ENCODE measurements at regions not wholly inside any gene's neighbourhood (a gene's known extent, or its start where the extent isn't known, plus 50 kb on each side); places are given as distances from the start of the nearest gene placed in this dataset.

DNA sequence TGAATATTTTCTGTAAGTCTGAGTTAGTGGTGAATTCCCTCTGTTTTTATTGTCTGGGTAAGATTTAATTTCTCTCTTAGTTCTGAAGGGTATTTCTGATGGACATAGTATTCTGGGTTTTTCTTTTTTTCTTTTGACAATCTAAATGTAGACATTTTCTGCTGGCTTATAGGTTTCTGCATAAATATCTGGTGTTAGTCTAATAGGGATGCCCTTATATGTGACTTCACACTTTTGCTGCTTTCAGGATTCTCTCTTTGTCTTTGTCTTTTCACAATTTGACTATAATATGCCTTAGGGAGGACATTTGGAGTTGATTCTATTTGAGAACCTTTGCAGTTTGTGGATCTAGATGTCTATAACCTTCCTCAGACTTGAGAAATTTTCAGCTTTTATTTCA lies 667.2 kb downstream of the EPHA7 start:
- ATAC-seq (no peak), DNase-seq (no peak)
- TF ChIP-seq, protein P1, sequence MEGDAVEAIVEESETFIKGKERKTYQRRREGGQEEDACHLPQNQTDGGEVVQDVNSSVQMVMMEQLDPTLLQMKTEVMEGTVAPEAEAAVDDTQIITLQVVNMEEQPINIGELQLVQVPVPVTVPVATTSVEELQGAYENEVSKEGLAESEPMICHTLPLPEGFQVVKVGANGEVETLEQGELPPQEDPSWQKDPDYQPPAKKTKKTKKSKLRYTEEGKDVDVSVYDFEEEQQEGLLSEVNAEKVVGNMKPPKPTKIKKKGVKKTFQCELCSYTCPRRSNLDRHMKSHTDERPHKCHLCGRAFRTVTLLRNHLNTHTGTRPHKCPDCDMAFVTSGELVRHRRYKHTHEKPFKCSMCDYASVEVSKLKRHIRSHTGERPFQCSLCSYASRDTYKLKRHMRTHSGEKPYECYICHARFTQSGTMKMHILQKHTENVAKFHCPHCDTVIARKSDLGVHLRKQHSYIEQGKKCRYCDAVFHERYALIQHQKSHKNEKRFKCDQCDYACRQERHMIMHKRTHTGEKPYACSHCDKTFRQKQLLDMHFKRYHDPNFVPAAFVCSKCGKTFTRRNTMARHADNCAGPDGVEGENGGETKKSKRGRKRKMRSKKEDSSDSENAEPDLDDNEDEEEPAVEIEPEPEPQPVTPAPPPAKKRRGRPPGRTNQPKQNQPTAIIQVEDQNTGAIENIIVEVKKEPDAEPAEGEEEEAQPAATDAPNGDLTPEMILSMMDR (IDR thresholded peaks at IDR 0.05) = no peak
- no peaks in the 10 kb centered on the region for H3K9me3 ChIP-seq
- no peaks in the 10 kb centered on the region for H3K27me3 ChIP-seq (ENCODE audit: low read depth)
- intact Hi-C loops (cut with DNase I) = no loop called here
- H3K36me3 ChIP-seq = no peaks in the 10 kb centered on the region
- H3K4me1 ChIP-seq = no peaks in the 10 kb centered on the region
- no peak overlapping the region for H3K4me3 ChIP-seq
- H3K27ac ChIP-seq = no peak overlapping the region

DNA sequence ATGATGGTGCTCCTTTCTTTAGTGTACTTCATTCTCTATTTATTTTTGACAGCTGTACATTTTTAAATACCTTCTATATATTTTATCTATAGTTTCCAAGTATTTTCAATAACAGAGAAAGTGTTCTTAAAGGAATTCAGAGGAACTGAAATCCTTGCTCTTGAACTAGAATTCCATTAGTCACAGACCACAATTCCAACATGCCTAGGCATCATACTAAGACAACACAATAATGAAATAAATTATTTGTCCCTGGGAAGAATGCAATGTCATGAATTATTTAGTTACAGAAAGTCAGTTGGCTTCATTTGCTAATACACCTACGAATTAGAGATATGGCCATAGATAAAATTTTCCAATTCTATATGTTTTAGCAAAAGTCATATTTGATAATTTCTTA lies 671.2 kb downstream of the EPHA7 start:
- Histone ChIP-seq H3K4me3 (no peak overlapping the region), H3K27me3 (ENCODE audit: low read depth) (no peaks in the 10 kb centered on the region), H3K9me3 (no peaks in the 10 kb centered on the region), H3K4me1 (no peaks in the 10 kb centered on the region), H3K36me3 (no peaks in the 10 kb centered on the region), H3K27ac (no peak overlapping the region)
- ATAC-seq = no peak
- intact Hi-C loops (cut with DNase I) = no loop called here
- DNase-seq = no peak
- TF ChIP-seq, protein P1 (IDR thresholded peaks at IDR 0.05) = no peak

DNA sequence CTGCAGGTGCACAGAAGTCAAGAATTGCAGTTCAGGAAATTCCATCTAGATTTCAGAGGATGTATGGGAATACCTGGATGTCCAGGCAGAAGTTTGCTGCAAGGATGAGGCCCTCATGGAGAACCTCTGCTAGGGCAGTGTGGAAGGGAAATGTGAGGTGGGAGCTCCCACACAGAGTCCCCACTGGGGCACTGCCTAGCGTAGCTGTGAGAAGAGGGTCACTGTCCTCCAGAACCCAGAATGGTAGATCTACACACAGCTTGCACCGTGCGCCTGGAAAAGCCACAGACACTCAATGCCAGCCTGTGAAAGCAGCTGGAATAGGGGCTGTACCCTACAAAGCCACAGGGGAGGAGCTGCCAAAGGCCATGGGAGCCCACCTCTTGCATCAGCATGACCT lies 681.4 kb downstream of the EPHA7 start:
- TF ChIP-seq, protein P1 (IDR thresholded peaks at IDR 0.05) = no peak
- H3K27ac ChIP-seq = no peak overlapping the region
- H3K27me3 ChIP-seq (ENCODE audit: low read depth) = no peaks in the 10 kb centered on the region
- intact Hi-C loops (cut with DNase I) = no loop called here
- H3K36me3 ChIP-seq = no peaks in the 10 kb centered on the region
- ATAC-seq (no peak), DNase-seq (no peak)
- no peaks in the 10 kb centered on the region for H3K4me1 ChIP-seq
- no peak overlapping the region for H3K4me3 ChIP-seq
- no peaks in the 10 kb centered on the region for H3K9me3 ChIP-seq

DNA sequence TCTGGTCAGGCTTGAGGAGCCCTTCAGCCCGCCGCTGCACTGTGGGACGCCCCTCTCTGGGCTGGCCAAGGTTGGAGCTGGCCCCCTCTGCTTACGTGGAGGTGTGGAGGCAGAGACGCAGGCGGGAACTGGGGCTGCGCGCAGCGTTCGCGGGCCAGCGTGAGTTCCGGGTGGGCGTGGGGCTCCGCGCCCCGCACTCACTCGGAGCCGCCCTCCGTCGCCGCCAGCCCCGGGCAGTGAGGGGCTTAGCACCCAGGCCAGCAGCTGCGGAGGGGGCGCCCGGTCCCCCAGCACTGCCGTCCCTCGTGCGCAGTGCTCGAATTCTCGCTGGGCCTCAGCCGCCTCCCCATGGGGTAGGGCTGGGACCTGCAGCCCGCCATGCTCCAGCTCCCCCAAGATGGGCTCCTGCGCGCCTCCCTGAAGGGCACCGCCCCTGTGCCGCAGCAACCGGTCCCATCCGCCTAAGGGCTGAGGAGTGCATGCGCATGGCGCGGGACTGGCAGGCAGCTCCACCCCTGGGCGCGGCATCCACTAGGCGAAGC lies 695.9 kb downstream of the EPHA7 start:
- intact Hi-C loops (cut with DNase I) = no loop called here
- TF ChIP-seq, protein P1 (IDR thresholded peaks at IDR 0.05) = no peak
- Histone ChIP-seq H3K4me1 (no peaks in the 10 kb centered on the region), H3K9me3 (peaks cover 3% of the 10 kb centered on the region), H3K27me3 (ENCODE audit: low read depth) (no peaks in the 10 kb centered on the region), H3K36me3 (no peaks in the 10 kb centered on the region), H3K27ac (no peak overlapping the region), H3K4me3 (no peak overlapping the region)
- DNase-seq = no peak
- peak in 1 of 2 donors; percentile 48 for ATAC-seq

DNA sequence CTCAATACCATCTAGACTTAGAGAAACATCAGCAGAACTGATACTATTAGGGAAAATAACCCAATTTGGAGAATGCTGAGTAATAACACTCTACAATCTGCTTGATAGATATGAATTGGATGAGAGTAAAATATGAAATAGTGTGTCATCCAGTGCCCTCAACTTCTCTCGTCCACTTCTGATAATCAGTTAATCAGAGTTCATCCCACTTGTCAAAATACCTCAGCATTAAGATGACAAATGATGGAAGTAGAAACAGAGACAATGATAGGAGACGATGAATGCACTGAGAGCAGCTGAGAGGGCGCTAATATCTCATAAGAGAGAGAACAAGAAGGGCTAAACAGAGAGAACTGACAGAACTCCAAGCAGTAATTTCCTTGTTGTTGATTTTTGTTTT lies 699.6 kb downstream of the EPHA7 start:
- TF ChIP-seq, protein P1 (IDR thresholded peaks at IDR 0.05) = no peak
- H3K36me3 ChIP-seq = no peaks in the 10 kb centered on the region
- intact Hi-C loops (cut with DNase I) = no loop called here
- DNase-seq (no peak), ATAC-seq (no peak)
- no peak overlapping the region for H3K27ac ChIP-seq
- H3K27me3 ChIP-seq (ENCODE audit: low read depth) = no peaks in the 10 kb centered on the region
- H3K4me3 ChIP-seq = no peak overlapping the region
- peaks cover 3% of the 10 kb centered on the region for H3K9me3 ChIP-seq
- H3K4me1 ChIP-seq = no peaks in the 10 kb centered on the region

DNA sequence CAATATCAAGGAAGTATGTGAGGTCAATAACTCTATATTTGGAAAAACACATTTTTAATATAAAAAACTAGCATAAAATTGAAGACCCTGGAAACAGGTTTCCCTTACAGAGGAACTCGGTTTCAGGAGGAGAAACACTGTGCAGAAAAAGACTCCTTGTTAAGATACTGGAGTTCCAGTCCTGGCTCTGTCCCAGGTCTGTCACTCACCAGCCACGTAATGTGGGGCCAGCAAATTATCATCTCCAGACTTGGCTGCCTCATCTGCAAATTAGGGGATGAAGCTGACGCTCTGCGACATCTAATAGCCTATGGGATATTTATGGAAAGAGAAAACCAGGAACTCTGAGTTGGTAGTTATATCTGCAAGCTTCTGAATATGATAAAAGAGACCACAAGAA lies 702.7 kb downstream of the EPHA7 start:
- intact Hi-C loops (cut with DNase I) = no loop called here
- no peaks in the 10 kb centered on the region for H3K36me3 ChIP-seq
- no peaks in the 10 kb centered on the region for H3K9me3 ChIP-seq
- no peak overlapping the region for H3K4me3 ChIP-seq
- TF ChIP-seq, protein P1 (IDR thresholded peaks at IDR 0.05) = no peak
- ATAC-seq (no peak), DNase-seq (no peak)
- no peaks in the 10 kb centered on the region for H3K27me3 ChIP-seq (ENCODE audit: low read depth)
- no peaks in the 10 kb centered on the region for H3K4me1 ChIP-seq
- H3K27ac ChIP-seq = no peak overlapping the region

All from lower lobe of right lung (tissue), 2 donors.